Liver (tissue), 8 donors: ENCODE measurements at regions not wholly inside any gene's neighbourhood (a gene's known extent, or its start where the extent isn't known, plus 50 kb on each side); places are given as distances from the start of the nearest gene placed in this dataset.

ENCODE experiments used
- DNase-seq: peaks from one replicate; pipeline ENCODE4 v3.0.0-alpha.2; 2017; ENCODE audit warnings: low spot score
- H3K27ac ChIP-seq, 2 donors: one replicate each; pipeline ENCODE4 v1.7.0; 2013; ENCODE audit warnings: inconsistent platforms in 2 of 2, low read length in 2 of 2, control low read depth in 1 of 2, low read depth in 1 of 2, mild to moderate bottlenecking in 1 of 2
- H3K27me3 ChIP-seq, 4 donors: one replicate each; pipeline versions ENCODE4 v1.6.1 to v1.7.0; 2013; ENCODE audit warnings: low read length in 3 of 4, inconsistent platforms in 1 of 4, mild to moderate bottlenecking in 1 of 4, moderate library complexity in 1 of 4; ENCODE audit not compliant: control insufficient read depth in 4 of 4, insufficient read depth in 4 of 4
- H3K36me3 ChIP-seq, 4 donors: one replicate each; pipeline versions ENCODE4 v1.6.1 to v1.7.0; 2013; ENCODE audit warnings: low read length in 3 of 4, mild to moderate bottlenecking in 3 of 4, low read depth in 1 of 4, moderate library complexity in 1 of 4; ENCODE audit not compliant: control insufficient read depth in 4 of 4, insufficient read depth in 3 of 4
- H3K4me1 ChIP-seq, 4 donors: one replicate each; pipeline versions ENCODE4 v1.6.1 to v1.7.0; 2013; ENCODE audit warnings: low read length in 3 of 4, mild to moderate bottlenecking in 3 of 4, moderate library complexity in 1 of 4; ENCODE audit not compliant: control insufficient read depth in 4 of 4, insufficient read depth in 4 of 4
- H3K4me3 ChIP-seq, 3 donors: one replicate each; pipeline versions ENCODE4 v1.6.1 to v1.7.0; 2013; ENCODE audit warnings: low read length in 3 of 3, control low read depth in 1 of 3, low read depth in 1 of 3, mild to moderate bottlenecking in 1 of 3
- H3K9ac ChIP-seq, 2 donors: one replicate each; pipeline ENCODE4 v1.7.0; 2013; ENCODE audit warnings: low read length in 2 of 2, mild to moderate bottlenecking in 2 of 2, moderate library complexity in 2 of 2, control low read depth in 1 of 2, low read depth in 1 of 2
- H3K9me3 ChIP-seq, 4 donors: one replicate each; pipeline versions ENCODE4 v1.6.1 to v1.7.0; 2013; ENCODE audit warnings: low read length in 3 of 4; ENCODE audit not compliant: control insufficient read depth in 4 of 4
- ATF3 ChIP-seq: IDR thresholded peaks from 2 replicates; pipeline ENCODE4 v1.6.1; 2016; ENCODE audit warnings: antibody characterized with exemption
- CTCF ChIP-seq: fragments of 150-350 bp; IDR thresholded peaks from 2 replicates; pipeline ENCODE4 v1.5.1; 2017; ENCODE audit warnings: improper control_type of control experiment, low read depth, low read length; ENCODE audit not compliant: missing input control
- EGR1 ChIP-seq, 2 donors: IDR thresholded peaks; 2 replicates each; pipeline ENCODE4 v1.6.1; 2016 to 2018; ENCODE audit warnings: antibody characterized with exemption in 2 of 2, low read depth in 2 of 2
- FOXA1 ChIP-seq: IDR thresholded peaks from 2 replicates; pipeline ENCODE4 v1.6.1; 2016; ENCODE audit warnings: antibody characterized with exemption
- FOXA2 ChIP-seq: IDR thresholded peaks from 2 replicates; pipeline ENCODE4 v1.6.1; 2016; ENCODE audit warnings: antibody characterized with exemption
- GABPA ChIP-seq, 2 donors: IDR thresholded peaks in 1 of 2; conservative IDR thresholded peaks in 1 of 2; 2 replicates each; pipeline ENCODE4 v1.6.1; 2016; ENCODE audit warnings: antibody characterized with exemption in 2 of 2, mild to moderate bottlenecking in 1 of 2, moderate library complexity in 1 of 2
- HNF4A ChIP-seq, 2 donors: conservative IDR thresholded peaks; 2 replicates each; pipeline ENCODE4 v1.6.1; 2016; ENCODE audit warnings: antibody characterized with exemption in 2 of 2, mild to moderate bottlenecking in 2 of 2
- HNF4G ChIP-seq: IDR thresholded peaks from 2 replicates; pipeline ENCODE4 v1.6.1; 2016; ENCODE audit warnings: antibody characterized with exemption
- JUND ChIP-seq, 2 donors: IDR thresholded peaks; 2 replicates each; pipeline ENCODE4 v1.6.1; 2016; ENCODE audit warnings: antibody characterized with exemption in 2 of 2
- MAX ChIP-seq: IDR thresholded peaks from 2 replicates; pipeline ENCODE4 v1.6.1; 2016; ENCODE audit warnings: antibody characterized with exemption
- REST ChIP-seq: IDR thresholded peaks from 2 replicates; pipeline ENCODE4 v1.6.1; 2016; ENCODE audit warnings: antibody characterized with exemption, mild to moderate bottlenecking
- RXRA ChIP-seq, 2 donors: IDR thresholded peaks; 2 replicates each; pipeline ENCODE4 v1.6.1; 2017 to 2018; ENCODE audit warnings: antibody characterized with exemption in 2 of 2, mild to moderate bottlenecking in 1 of 2
- SP1 ChIP-seq: IDR thresholded peaks from 2 replicates; pipeline ENCODE4 v1.6.1; 2018; ENCODE audit warnings: antibody characterized with exemption, mild to moderate bottlenecking
- YY1 ChIP-seq: IDR thresholded peaks from 2 replicates; pipeline ENCODE4 v1.6.1; 2016; ENCODE audit warnings: antibody characterized with exemption, mild to moderate bottlenecking
- ZBTB33 ChIP-seq: IDR thresholded peaks from 2 replicates; pipeline ENCODE4 v1.6.1; 2016; ENCODE audit warnings: antibody characterized with exemption
- WGBS: extraction: QIAGEN DNeasy Blood & Tissue Kit; methylation state at CpG from one replicate; pipeline ENCODE4 v1.1.7; 2013; 5-methylcytosine and 5-hydroxymethylcytosine counted together
- donor health status: healthy.
- donor health status: healthy.
- donor health status: healthy.
- donor health status: healthy.
- donor health status: healthy.

- no peak overlapping the region for H3K9ac ChIP-seq
- 92% methylated on average over 24 of the region's 24 CpGs for WGBS
- H3K27ac ChIP-seq: no peak overlapping the region
- no peak for DNase-seq
- no peak for TF ChIP-seq FOXA2
- no peak for TF ChIP-seq YY1
- no peak for TF ChIP-seq JUND (IDR thresholded peaks at IDR 0.05)
- no peak for TF ChIP-seq MAX
- no peak for TF ChIP-seq HNF4A (conservative IDR thresholded peaks at IDR 0.05)
- no peak for TF ChIP-seq REST
- TF ChIP-seq ATF3: no peak
- TF ChIP-seq ZBTB33: no peak
- no peak for TF ChIP-seq FOXA1
- TF ChIP-seq SP1: no peak
- no peak for TF ChIP-seq CTCF
- TF ChIP-seq RXRA (IDR thresholded peaks at IDR 0.05): no peak
- TF ChIP-seq HNF4G: no peak
- H3K27me3 ChIP-seq: no peaks in the 10 kb centered on the region
- H3K4me1 ChIP-seq: peaks cover 2 to 18% (median 16%) of the 10 kb centered on the region in 4 donors
- H3K4me3 ChIP-seq: no peak overlapping the region
- no peaks in the 10 kb centered on the region for H3K36me3 ChIP-seq
- no peaks in the 10 kb centered on the region for H3K9me3 ChIP-seq
Measured at GRCh38 chr22:49190816-49191505, 636.7 kb downstream of the BRD1 start.

- TF ChIP-seq EGR1 (IDR thresholded peaks at IDR 0.05; ENCODE audit: low read depth in 2 of 2) (no peak), ZBTB33 (no peak), JUND (IDR thresholded peaks at IDR 0.05) (no peak), HNF4G (no peak), GABPA (IDR thresholded peaks at IDR 0.05 in 1 of 2, conservative IDR thresholded peaks at IDR 0.05 in 1 of 2) (no peak), HNF4A (conservative IDR thresholded peaks at IDR 0.05) (no peak), SP1 (no peak), RXRA (IDR thresholded peaks at IDR 0.05) (no peak)
- H3K9ac ChIP-seq: no peak overlapping the region
- H3K36me3 ChIP-seq: no peaks in the 10 kb centered on the region
- no peaks in the 10 kb centered on the region for H3K9me3 ChIP-seq
- no peaks in the 10 kb centered on the region for H3K27me3 ChIP-seq
- DNase-seq: no peak
- WGBS: 87% methylated on average over 14 of the region's 14 CpGs
- H3K4me3 ChIP-seq: no peak overlapping the region
- H3K4me1 ChIP-seq: peaks cover 2 to 18% (median 16%) of the 10 kb centered on the region in 4 donors
- H3K27ac ChIP-seq: no peak overlapping the region
Measured at GRCh38 chr22:49189871-49190270, 637.8 kb downstream of the BRD1 start.
